Glutamatergic neuron (in vitro differentiated cells): ENCODE measurements at regions not wholly inside any gene's neighbourhood (a gene's known extent, or its start where the extent isn't known, plus 50 kb on each side); places are given as distances from the start of the nearest gene placed in this dataset.
"Not testable (repeated sequence)": the region's sequence is repeated elsewhere in the genome, so short reads cannot be mapped to it uniquely, and the experiment has no call there.

Experiments used
- DNase-seq: peaks from one replicate; pipeline ENCODE4 v3.0.0; 2022
- H3K27ac Mint-ChIP-seq: one replicate; pipeline ENCODE4 v1.8.0; 2020; ENCODE audit warnings: mild to moderate bottlenecking, mixed read lengths, inconsistent platforms; ENCODE audit not compliant: unreplicated experiment
- H3K27me3 Mint-ChIP-seq: one replicate; pipeline ENCODE4 v1.8.0; 2020; ENCODE audit warnings: mild to moderate bottlenecking, moderate library complexity, mixed read lengths, inconsistent platforms; ENCODE audit not compliant: unreplicated experiment
- H3K36me3 Mint-ChIP-seq: one replicate; pipeline ENCODE4 v1.8.0; 2020; ENCODE audit warnings: mild to moderate bottlenecking, mixed read lengths, inconsistent platforms; ENCODE audit not compliant: unreplicated experiment
- H3K4me1 Mint-ChIP-seq: one replicate; pipeline ENCODE4 v1.8.0; 2020; ENCODE audit warnings: mild to moderate bottlenecking, low read depth, mixed read lengths, inconsistent platforms; ENCODE audit not compliant: unreplicated experiment
- H3K4me3 Mint-ChIP-seq: one replicate; pipeline ENCODE4 v1.8.0; 2020; ENCODE audit warnings: mild to moderate bottlenecking, mixed read lengths, inconsistent platforms; ENCODE audit not compliant: unreplicated experiment
- H3K9me3 Mint-ChIP-seq: one replicate; pipeline ENCODE4 v1.8.0; 2020; ENCODE audit warnings: mild to moderate bottlenecking, moderate library complexity, mixed read lengths, inconsistent platforms; ENCODE audit not compliant: unreplicated experiment
- CTCF ChIP-seq: fragments of 200-600 bp; sonication (generic); IDR thresholded peaks from one replicate; pipeline ENCODE4 v1.5.0; 2021; ENCODE audit not compliant: partially characterized antibody, unreplicated experiment

- Mint-ChIP-seq H3K27me3 (peaks cover 3% of the 10 kb centered on the region), H3K9me3 (peaks cover 1% of the 10 kb centered on the region), H3K4me1 (peaks cover 4% of the 10 kb centered on the region), H3K27ac (no peak overlapping the region), H3K4me3 (no peak overlapping the region), H3K36me3 (no peaks in the 10 kb centered on the region)
- no peak for DNase-seq
- TF ChIP-seq CTCF: no peak
Observed at GRCh38 chr10:76626386-76626785, 1011.2 kb downstream of the KCNMA1 start.

GRCh38 chr10:76624470-76624869, 1013.1 kb downstream of the KCNMA1 start:
- no peak for TF ChIP-seq CTCF
- Mint-ChIP-seq H3K27me3 (peaks cover 3% of the 10 kb centered on the region), H3K36me3 (peaks cover 6% of the 10 kb centered on the region), H3K9me3 (peaks cover 1% of the 10 kb centered on the region), H3K4me1 (peaks cover 4% of the 10 kb centered on the region), H3K27ac (no peak overlapping the region), H3K4me3 (no peak overlapping the region)
- DNase-seq: no peak

GRCh38 chr10:76621886-76622620, 1015.6 kb downstream of the KCNMA1 start:
- H3K27me3 Mint-ChIP-seq: peaks cover 3% of the 10 kb centered on the region
- no peak for TF ChIP-seq CTCF
- H3K4me1 Mint-ChIP-seq: peaks cover 4% of the 10 kb centered on the region
- H3K27ac Mint-ChIP-seq: no peak overlapping the region
- peaks cover 3% of the 10 kb centered on the region for H3K9me3 Mint-ChIP-seq
- H3K36me3 Mint-ChIP-seq: peaks cover 6% of the 10 kb centered on the region
- DNase-seq: no peak
- no peak overlapping the region for H3K4me3 Mint-ChIP-seq

- H3K27ac Mint-ChIP-seq: no peak overlapping the region
- no peak overlapping the region for H3K4me3 Mint-ChIP-seq
- no peaks in the 10 kb centered on the region for H3K4me1 Mint-ChIP-seq
- peaks cover 4% of the 10 kb centered on the region for H3K9me3 Mint-ChIP-seq
- DNase-seq: no peak
- no peak for TF ChIP-seq CTCF
- H3K36me3 Mint-ChIP-seq: peaks cover 6% of the 10 kb centered on the region
- H3K27me3 Mint-ChIP-seq: no peaks in the 10 kb centered on the region
Observed at GRCh38 chr10:76618641-76619040, 1019.0 kb downstream of the KCNMA1 start.

GRCh38 chr10:76618171-76618570, 1019.4 kb downstream of the KCNMA1 start:
- TF ChIP-seq CTCF: no peak
- no peak for DNase-seq
- H3K27me3 Mint-ChIP-seq: no peaks in the 10 kb centered on the region
- H3K4me1 Mint-ChIP-seq: no peaks in the 10 kb centered on the region
- no peak overlapping the region for H3K4me3 Mint-ChIP-seq
- H3K27ac Mint-ChIP-seq: no peak overlapping the region
- peaks cover 4% of the 10 kb centered on the region for H3K9me3 Mint-ChIP-seq
- H3K36me3 Mint-ChIP-seq: peaks cover 6% of the 10 kb centered on the region

- H3K4me1 Mint-ChIP-seq, H3K9me3 Mint-ChIP-seq, H3K27ac Mint-ChIP-seq, H3K27me3 Mint-ChIP-seq, DNase-seq, H3K36me3 Mint-ChIP-seq, H3K4me3 Mint-ChIP-seq: not testable (repeated sequence)
Observed at GRCh38 chr10:76616666-76617065, 1020.9 kb downstream of the KCNMA1 start.
